Transverse colon (tissue), 4 donors: ENCODE measurements at regions not wholly inside any gene's neighbourhood (a gene's known extent, or its start where the extent isn't known, plus 50 kb on each side); places are given as distances from the start of the nearest gene placed in this dataset.

ENCODE experiments used
- CTCF ChIP-seq, 5 experiments: fragments of 200-600 bp in 3 of 5; fragments of 450-650 bp in 2 of 5; sonication (generic) in 3 of 5; IDR thresholded peaks; 1 replicate in 2 of 5; 2 replicates in 3 of 5; pipeline ENCODE4 v1.5.1; 2016 to 2017; ENCODE audit warnings: antibody characterized with exemption in 5 of 5, inconsistent platforms in 3 of 5, mild to moderate bottlenecking in 2 of 5, moderate library complexity in 1 of 5
- EP300 ChIP-seq: sonication (generic); formaldehyde crosslinking; IDR thresholded peaks from one replicate; pipeline ENCODE4 v1.6.1; 2017; ENCODE audit warnings: antibody characterized with exemption, low read depth
- POLR2A ChIP-seq: fragments of 450-650 bp; IDR thresholded peaks from one replicate; pipeline ENCODE4 v1.6.1; 2016; ENCODE audit warnings: antibody characterized with exemption, mild to moderate bottlenecking, moderate library complexity
- POLR2AphosphoS5 ChIP-seq, 3 donors: sonication (generic); formaldehyde crosslinking; IDR thresholded peaks; one replicate each; pipeline ENCODE4 v1.6.1; 2016; ENCODE audit warnings: antibody characterized with exemption in 3 of 3

DNA sequence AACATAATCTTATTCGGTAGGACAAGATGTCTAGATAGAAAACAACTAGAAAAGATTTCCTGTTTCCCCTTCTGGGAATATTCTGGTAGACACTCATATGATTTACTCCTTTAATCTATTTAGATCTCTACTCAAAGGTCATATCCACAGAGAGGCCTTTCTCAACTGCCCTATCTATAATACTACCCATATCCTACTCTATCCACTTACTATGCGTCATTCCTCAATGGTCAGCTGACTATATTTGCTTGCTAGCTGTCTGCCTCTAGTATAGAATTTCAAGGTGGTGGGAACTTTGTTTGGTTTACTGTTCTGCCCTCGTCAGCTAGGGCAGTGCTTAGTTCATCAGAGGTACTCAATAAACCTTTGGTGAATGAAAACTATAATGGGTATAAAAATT is 157.8 kb upstream of the PKP2 start:
- TF ChIP-seq POLR2AphosphoS5 (IDR thresholded peaks at IDR 0.05) = no peak
- TF ChIP-seq CTCF (IDR thresholded peaks at IDR 0.05) = no peak
- TF ChIP-seq POLR2A = no peak
- TF ChIP-seq EP300 = no peak
